ENCODE measurements at regions not wholly inside any gene's neighbourhood (a gene's known extent, or its start where the extent isn't known, plus 50 kb on each side); places are given as distances from the start of the nearest gene placed in this dataset.
A peak's percentile ranks its signal among the peaks of the same experiment; 100 is the strongest.

DNA sequence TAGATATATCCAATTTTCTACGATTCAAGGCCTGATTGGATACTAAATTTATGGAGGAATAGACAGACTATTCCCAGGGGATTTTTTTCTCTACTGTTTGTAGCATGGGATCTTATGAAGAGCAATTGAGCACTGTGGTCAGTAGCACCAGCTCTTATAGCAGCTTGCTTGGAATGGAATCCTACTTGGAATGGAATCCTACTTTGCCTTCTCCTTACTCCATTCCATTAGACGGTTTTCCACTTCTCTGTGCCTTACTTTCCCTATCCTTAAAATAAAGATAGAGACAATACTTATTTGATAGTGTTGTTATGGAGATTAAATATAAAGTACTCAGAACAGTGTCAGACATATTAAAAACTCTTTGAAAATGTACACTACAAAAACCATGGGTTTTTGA, 133.5 kb downstream of the BTC start:
- Histone ChIP-seq H3K4me2 (ENCODE audit: insufficient read depth, low read length, poor library complexity, severe bottlenecking) (no peak overlapping the region), H4K8ac (ENCODE audit: low read depth, low read length) (no peak overlapping the region), H3K14ac (ENCODE audit: low read length) (no peak overlapping the region), H2BK12ac (ENCODE audit: low read length) (no peak overlapping the region), H2BK120ac (ENCODE audit: low read depth, low read length) (no peak overlapping the region), H2AFZ (ENCODE audit: low read length) (no peak overlapping the region), H3K27ac (replicated peaks; ENCODE audit: low read length) (no peak overlapping the region), H3K23ac (ENCODE audit: low read depth, low read length, poor library complexity) (no peak overlapping the region), H2BK15ac (ENCODE audit: low read length) (no peak overlapping the region), H3K18ac (ENCODE audit: low read length) (no peak overlapping the region), H3K4me3 (ENCODE audit: low read length in 2 of 2) (no peak overlapping the region), H2BK5ac (ENCODE audit: low read length) (no peak overlapping the region), H3K79me1 (ENCODE audit: low read depth, low read length) (no peaks in the 10 kb centered on the region), H3K9ac (ENCODE audit: low read depth, low read length, poor library complexity) (no peak overlapping the region), H3K4ac (ENCODE audit: low read length) (no peak overlapping the region), H2AK5ac (ENCODE audit: low read depth, low read length) (no peak overlapping the region), H3K4me1 (ENCODE audit: control insufficient read depth in 2 of 2, insufficient read depth in 1 of 2, low read depth in 1 of 2, low read length in 2 of 2) (peaks cover 0 to 4% of the 10 kb centered on the region in 2 donors), H3K9me3 (replicated peaks in 1 of 2; ENCODE audit: control insufficient read depth in 2 of 2, insufficient read depth in 1 of 2, low read depth in 1 of 2, low read length in 2 of 2) (no peaks in the 10 kb centered on the region), H3K27me3 (ENCODE audit: control insufficient read depth in 3 of 3, insufficient read depth in 3 of 3, low read depth in 1 of 3, low read length in 3 of 3) (no peaks in the 10 kb centered on the region), H3K36me3 (replicated peaks in 1 of 2; ENCODE audit: control insufficient read depth in 2 of 2, insufficient read depth in 2 of 2, low read length in 2 of 2) (no peaks in the 10 kb centered on the region), H4K91ac (ENCODE audit: low read depth, low read length, poor library complexity) (no peak overlapping the region)
- DNase-seq (ENCODE audit: low spot score), result no peak
- WGBS, 2 donors (ENCODE audit: extremely low coverage in 2 of 2, insufficient read length in 2 of 2, insufficient replicate concordance in 1 of 2), result no CpG with 5 or more reads among the region's 2 CpGs

DNA sequence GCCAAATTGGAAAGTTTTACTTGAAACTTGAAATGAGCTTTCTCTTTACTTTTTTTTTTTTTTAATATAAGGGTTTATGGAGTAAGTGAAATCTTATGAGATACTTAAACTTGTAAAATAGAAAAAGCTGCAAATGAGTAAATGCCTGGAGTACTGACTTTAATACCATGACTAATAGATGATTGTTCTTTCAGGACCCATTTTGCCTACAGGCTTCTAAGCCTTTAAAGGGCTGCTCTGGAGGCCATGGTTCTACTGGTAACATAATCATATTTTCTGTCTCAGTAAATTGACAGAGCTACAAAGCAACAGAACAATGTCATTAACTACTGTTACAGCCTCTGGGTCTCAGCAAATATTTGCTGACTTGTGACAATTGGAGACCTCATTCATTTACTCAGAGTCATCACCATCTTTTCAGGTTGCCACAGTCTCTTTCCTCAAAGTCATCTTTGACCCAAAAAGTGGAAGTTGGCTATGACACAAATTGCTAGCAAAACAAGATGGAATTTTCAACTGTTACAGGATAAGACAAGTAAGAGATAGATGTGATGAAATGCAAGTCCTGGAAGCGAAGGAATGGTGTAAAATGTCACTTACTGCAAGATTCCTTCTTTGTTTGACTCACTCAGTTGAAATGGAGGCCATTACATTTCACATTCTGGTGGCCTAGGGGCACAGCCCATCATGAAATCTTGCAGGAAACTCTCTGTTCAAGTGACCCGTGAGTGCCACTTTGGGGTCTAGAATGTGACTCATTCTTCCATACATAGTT, 132.7 kb downstream of the BTC start:
- no peak overlapping the region for H3K4me2 ChIP-seq (ENCODE audit: insufficient read depth, low read length, poor library complexity, severe bottlenecking)
- no peak overlapping the region for H3K9ac ChIP-seq (ENCODE audit: low read depth, low read length, poor library complexity)
- H2BK15ac ChIP-seq (ENCODE audit: low read length), result no peak overlapping the region
- H3K79me1 ChIP-seq (ENCODE audit: low read depth, low read length), result no peaks in the 10 kb centered on the region
- H3K36me3 ChIP-seq (replicated peaks in 1 of 2; ENCODE audit: control insufficient read depth in 2 of 2, insufficient read depth in 2 of 2, low read length in 2 of 2), result no peaks in the 10 kb centered on the region
- H2AFZ ChIP-seq (ENCODE audit: low read length), result no peak overlapping the region
- H3K4me3 ChIP-seq (ENCODE audit: low read length in 2 of 2), result no peak overlapping the region
- no peak overlapping the region for H3K23ac ChIP-seq (ENCODE audit: low read depth, low read length, poor library complexity)
- no peak overlapping the region for H2BK5ac ChIP-seq (ENCODE audit: low read length)
- no peak overlapping the region for H4K91ac ChIP-seq (ENCODE audit: low read depth, low read length, poor library complexity)
- H3K4ac ChIP-seq (ENCODE audit: low read length), result no peak overlapping the region
- peaks cover 0 to 4% of the 10 kb centered on the region in 2 donors for H3K4me1 ChIP-seq (ENCODE audit: control insufficient read depth in 2 of 2, insufficient read depth in 1 of 2, low read depth in 1 of 2, low read length in 2 of 2)
- no peak overlapping the region for H2BK12ac ChIP-seq (ENCODE audit: low read length)
- H3K9me3 ChIP-seq (replicated peaks in 1 of 2; ENCODE audit: control insufficient read depth in 2 of 2, insufficient read depth in 1 of 2, low read depth in 1 of 2, low read length in 2 of 2), result no peaks in the 10 kb centered on the region
- H2AK5ac ChIP-seq (ENCODE audit: low read depth, low read length), result no peak overlapping the region
- DNase-seq (ENCODE audit: low spot score), result no peak
- no peak overlapping the region for H3K18ac ChIP-seq (ENCODE audit: low read length)
- H3K14ac ChIP-seq (ENCODE audit: low read length), result no peak overlapping the region
- no CpG with 5 or more reads among the region's 2 CpGs for WGBS, 2 donors (ENCODE audit: extremely low coverage in 2 of 2, insufficient read length in 2 of 2, insufficient replicate concordance in 1 of 2)
- no peak overlapping the region for H3K27ac ChIP-seq (replicated peaks; ENCODE audit: low read length)
- no peaks in the 10 kb centered on the region for H3K27me3 ChIP-seq (ENCODE audit: control insufficient read depth in 3 of 3, insufficient read depth in 3 of 3, low read depth in 1 of 3, low read length in 3 of 3)
- no peak overlapping the region for H2BK120ac ChIP-seq (ENCODE audit: low read depth, low read length)
- no peak overlapping the region for H4K8ac ChIP-seq (ENCODE audit: low read depth, low read length)

DNA sequence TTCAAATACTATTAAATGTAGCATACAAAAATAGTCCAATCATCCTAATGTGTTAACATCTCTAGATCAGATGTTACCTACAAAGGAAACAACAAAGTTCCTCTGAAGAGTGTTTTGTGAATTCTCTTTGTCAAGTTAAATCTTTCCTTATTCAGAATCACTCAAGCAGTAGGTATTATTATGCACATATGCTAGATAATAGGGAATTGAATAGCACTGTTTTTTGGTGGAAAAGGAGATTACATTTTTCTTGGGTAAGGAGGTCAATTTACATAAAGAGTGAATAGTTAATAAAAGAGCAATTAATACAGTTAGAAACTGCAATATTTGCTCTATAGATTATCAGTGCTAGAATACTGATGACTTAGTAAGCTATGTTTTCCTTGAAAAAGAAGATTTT, 130.7 kb downstream of the BTC start:
- Histone ChIP-seq H2AK5ac (ENCODE audit: low read depth, low read length) (no peak overlapping the region), H4K91ac (ENCODE audit: low read depth, low read length, poor library complexity) (no peak overlapping the region), H2BK15ac (ENCODE audit: low read length) (no peak overlapping the region), H2BK5ac (ENCODE audit: low read length) (no peak overlapping the region), H3K9me3 (replicated peaks in 1 of 2; ENCODE audit: control insufficient read depth in 2 of 2, insufficient read depth in 1 of 2, low read depth in 1 of 2, low read length in 2 of 2) (no peaks in the 10 kb centered on the region), H2BK12ac (ENCODE audit: low read length) (no peak overlapping the region), H2AFZ (ENCODE audit: low read length) (no peak overlapping the region), H3K4ac (ENCODE audit: low read length) (no peak overlapping the region), H3K4me3 (ENCODE audit: low read length in 2 of 2) (no peak overlapping the region), H3K4me1 (ENCODE audit: control insufficient read depth in 2 of 2, insufficient read depth in 1 of 2, low read depth in 1 of 2, low read length in 2 of 2) (peaks cover 0 to 4% of the 10 kb centered on the region in 2 donors), H3K4me2 (ENCODE audit: insufficient read depth, low read length, poor library complexity, severe bottlenecking) (no peak overlapping the region), H3K79me1 (ENCODE audit: low read depth, low read length) (no peaks in the 10 kb centered on the region), H3K18ac (ENCODE audit: low read length) (no peak overlapping the region), H3K23ac (ENCODE audit: low read depth, low read length, poor library complexity) (no peak overlapping the region), H3K27ac (replicated peaks; ENCODE audit: low read length) (no peak overlapping the region), H3K9ac (ENCODE audit: low read depth, low read length, poor library complexity) (no peak overlapping the region), H2BK120ac (ENCODE audit: low read depth, low read length) (no peak overlapping the region), H3K27me3 (ENCODE audit: control insufficient read depth in 3 of 3, insufficient read depth in 3 of 3, low read depth in 1 of 3, low read length in 3 of 3) (no peaks in the 10 kb centered on the region), H4K8ac (ENCODE audit: low read depth, low read length) (no peak overlapping the region), H3K36me3 (replicated peaks in 1 of 2; ENCODE audit: control insufficient read depth in 2 of 2, insufficient read depth in 2 of 2, low read length in 2 of 2) (no peaks in the 10 kb centered on the region), H3K14ac (ENCODE audit: low read length) (no peak overlapping the region)
- no peak for DNase-seq (ENCODE audit: low spot score)

GRCh38 chr4:74665346-74665745, 129.0 kb downstream of the BTC start:
- Histone ChIP-seq H3K4ac (ENCODE audit: low read length) (no peak overlapping the region), H3K4me3 (ENCODE audit: low read length in 2 of 2) (no peak overlapping the region), H4K8ac (ENCODE audit: low read depth, low read length) (no peak overlapping the region), H2BK5ac (ENCODE audit: low read length) (no peak overlapping the region), H3K23ac (ENCODE audit: low read depth, low read length, poor library complexity) (peak overlapping the region; percentile 66), H3K27me3 (ENCODE audit: control insufficient read depth in 3 of 3, insufficient read depth in 3 of 3, low read depth in 1 of 3, low read length in 3 of 3) (no peaks in the 10 kb centered on the region), H3K14ac (ENCODE audit: low read length) (peak overlapping the region; percentile 84), H3K27ac (replicated peaks; ENCODE audit: low read length) (no peak overlapping the region), H2AFZ (ENCODE audit: low read length) (no peak overlapping the region), H3K4me1 (ENCODE audit: control insufficient read depth in 2 of 2, insufficient read depth in 1 of 2, low read depth in 1 of 2, low read length in 2 of 2) (peaks cover 0 to 4% of the 10 kb centered on the region in 2 donors), H2BK120ac (ENCODE audit: low read depth, low read length) (no peak overlapping the region), H3K4me2 (ENCODE audit: insufficient read depth, low read length, poor library complexity, severe bottlenecking) (no peak overlapping the region), H3K9ac (ENCODE audit: low read depth, low read length, poor library complexity) (no peak overlapping the region), H3K18ac (ENCODE audit: low read length) (peak overlapping the region; percentile 31), H3K79me1 (ENCODE audit: low read depth, low read length) (no peaks in the 10 kb centered on the region), H4K91ac (ENCODE audit: low read depth, low read length, poor library complexity) (no peak overlapping the region), H3K9me3 (replicated peaks in 1 of 2; ENCODE audit: control insufficient read depth in 2 of 2, insufficient read depth in 1 of 2, low read depth in 1 of 2, low read length in 2 of 2) (no peaks in the 10 kb centered on the region), H3K36me3 (replicated peaks in 1 of 2; ENCODE audit: control insufficient read depth in 2 of 2, insufficient read depth in 2 of 2, low read length in 2 of 2) (no peaks in the 10 kb centered on the region), H2AK5ac (ENCODE audit: low read depth, low read length) (peak overlapping the region; percentile 47), H2BK12ac (ENCODE audit: low read length) (no peak overlapping the region), H2BK15ac (ENCODE audit: low read length) (no peak overlapping the region)
- WGBS, 2 donors (ENCODE audit: extremely low coverage in 2 of 2, insufficient read length in 2 of 2, insufficient replicate concordance in 1 of 2), result no CpG with 5 or more reads among the region's 4 CpGs
- DNase-seq (ENCODE audit: low spot score), result no peak
